ENCODE measurements at regions not wholly inside any gene's neighbourhood (a gene's known extent, or its start where the extent isn't known, plus 50 kb on each side); places are given as distances from the start of the nearest gene placed in this dataset.
A peak's percentile ranks its signal among the peaks of the same experiment; 100 is the strongest.
"Not testable (repeated sequence)": the region's sequence is repeated elsewhere in the genome, so short reads cannot be mapped to it uniquely, and the experiment has no call there.

DNA sequence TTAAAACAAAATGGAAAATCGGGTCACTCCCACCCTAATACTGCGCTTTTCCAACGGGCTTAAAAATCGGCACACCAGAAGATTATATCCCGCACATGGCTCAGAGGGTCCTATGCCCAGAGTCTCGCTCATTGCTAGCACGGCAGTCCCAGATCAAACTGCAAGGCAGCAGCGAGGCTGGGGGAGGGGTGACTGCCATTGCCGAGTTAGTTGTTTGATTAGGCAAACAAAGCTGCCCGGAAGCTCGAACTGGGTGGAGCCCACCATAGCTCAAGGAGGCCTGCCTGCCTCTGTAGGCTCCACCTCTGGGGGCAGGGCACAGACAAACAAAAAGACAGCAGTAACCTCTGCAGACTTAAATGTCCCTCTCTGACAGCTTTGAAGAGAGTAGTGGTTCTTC lies 100.7 kb upstream of the KLHL1 start:
- DNase-seq (ENCODE audit: extremely low read depth, low read depth): not testable (repeated sequence)

DNA sequence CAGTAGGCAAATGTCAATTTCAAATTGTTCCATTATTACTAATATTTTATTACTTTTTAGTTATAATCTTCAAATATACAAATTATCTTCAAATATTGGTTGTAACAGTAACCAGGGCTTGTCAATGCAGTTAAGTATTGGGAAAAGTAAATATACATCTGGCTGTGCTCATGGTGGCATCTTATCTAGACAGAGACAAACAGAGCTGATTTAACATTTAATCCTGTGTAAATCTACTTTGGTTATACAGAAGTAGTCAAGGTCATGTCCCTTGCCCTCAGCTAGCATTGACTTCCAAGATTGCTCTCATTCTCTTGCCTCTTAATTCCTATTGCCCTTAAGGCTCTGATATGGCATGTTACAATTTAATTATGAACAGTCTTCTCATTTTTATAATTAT lies 98.4 kb upstream of the KLHL1 start:
- DNase-seq (ENCODE audit: extremely low read depth, low read depth): no peak

DNA sequence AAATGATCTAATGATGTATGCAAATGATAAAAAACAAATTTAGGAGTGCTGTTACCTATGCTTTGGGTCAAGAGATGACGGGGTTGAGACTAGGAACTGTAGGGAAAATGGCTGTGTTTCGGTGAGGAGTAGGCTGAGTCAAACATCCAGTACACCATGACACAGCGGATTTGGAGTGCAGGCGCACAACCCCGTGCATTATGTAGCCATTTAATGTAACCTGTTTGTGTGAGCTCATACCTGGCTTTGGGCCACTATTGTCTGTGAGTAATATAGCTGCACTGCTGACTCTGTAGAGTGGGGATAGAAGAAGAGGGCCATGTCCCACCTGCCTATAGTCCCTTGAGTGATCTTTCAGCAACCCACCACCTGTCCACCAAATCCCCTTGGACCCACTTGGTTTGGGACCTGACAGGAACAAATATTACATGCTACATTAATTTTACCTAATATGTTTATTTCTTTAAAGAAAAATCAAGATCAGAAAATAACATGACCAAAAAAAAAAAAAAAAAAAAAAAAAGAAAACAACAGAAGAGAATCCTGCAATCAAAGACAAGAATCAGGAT lies 95.5 kb upstream of the KLHL1 start:
- DNase-seq (ENCODE audit: extremely low read depth, low read depth): peak; percentile 12

DNA sequence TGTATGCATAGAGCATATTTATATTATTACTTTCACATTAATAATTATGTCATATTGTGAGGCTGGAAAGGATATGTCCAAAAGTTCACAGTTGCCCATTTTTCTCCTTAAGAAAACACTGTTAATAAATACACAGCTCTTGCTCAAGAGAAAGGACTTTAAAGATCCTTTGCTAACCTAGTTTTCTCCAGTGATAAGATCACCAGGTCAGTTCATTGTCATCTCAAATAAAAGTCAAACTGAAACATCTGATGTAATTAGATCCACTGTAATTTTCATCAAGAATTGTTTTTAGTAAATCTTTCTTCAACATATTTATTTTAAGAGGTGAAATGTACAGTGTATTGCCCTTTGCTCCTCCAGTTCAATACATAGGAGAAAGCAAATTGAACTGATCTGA lies 82.8 kb upstream of the KLHL1 start:
- DNase-seq (ENCODE audit: extremely low read depth, low read depth): no peak

DNA sequence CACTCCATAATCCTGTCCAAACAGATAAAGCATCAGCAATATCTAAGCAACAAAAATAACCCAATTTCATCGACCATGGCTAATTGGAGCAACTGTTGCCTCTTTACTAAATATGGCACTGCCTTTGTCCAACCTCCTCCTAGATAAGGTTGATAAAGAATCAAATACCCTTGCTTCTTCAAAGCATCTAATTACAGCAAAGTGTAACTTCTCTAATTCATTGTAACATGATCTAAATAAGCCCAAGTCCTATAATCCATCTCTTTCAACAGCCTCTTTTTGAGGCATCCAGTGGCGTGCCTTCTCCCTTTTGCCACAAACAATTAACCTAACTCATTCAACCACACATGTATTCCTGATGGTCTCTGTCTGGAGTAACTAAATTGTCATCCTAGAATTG lies 81.7 kb upstream of the KLHL1 start:
- no peak for DNase-seq (ENCODE audit: extremely low read depth, low read depth)

DNA sequence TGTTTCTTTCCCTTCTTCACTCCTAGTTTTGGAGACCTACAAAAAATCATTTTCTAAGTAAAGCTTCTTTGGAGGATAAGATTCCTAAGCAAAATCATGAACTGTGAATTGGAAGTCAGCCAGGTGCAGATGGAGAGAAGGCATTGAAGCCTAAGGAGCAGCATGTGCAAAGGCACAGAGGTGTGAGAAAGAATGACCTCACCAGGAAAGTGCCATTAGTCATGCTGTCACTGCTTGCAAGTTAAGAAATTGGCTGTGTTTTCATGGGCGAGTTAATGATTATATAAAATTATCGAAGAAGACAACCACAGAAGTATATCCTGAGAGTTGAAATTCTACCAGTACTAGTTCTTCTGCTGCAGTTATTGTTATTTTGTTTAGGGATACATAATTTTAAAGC lies 80.3 kb upstream of the KLHL1 start:
- DNase-seq (ENCODE audit: extremely low read depth, low read depth): no peak

DNA sequence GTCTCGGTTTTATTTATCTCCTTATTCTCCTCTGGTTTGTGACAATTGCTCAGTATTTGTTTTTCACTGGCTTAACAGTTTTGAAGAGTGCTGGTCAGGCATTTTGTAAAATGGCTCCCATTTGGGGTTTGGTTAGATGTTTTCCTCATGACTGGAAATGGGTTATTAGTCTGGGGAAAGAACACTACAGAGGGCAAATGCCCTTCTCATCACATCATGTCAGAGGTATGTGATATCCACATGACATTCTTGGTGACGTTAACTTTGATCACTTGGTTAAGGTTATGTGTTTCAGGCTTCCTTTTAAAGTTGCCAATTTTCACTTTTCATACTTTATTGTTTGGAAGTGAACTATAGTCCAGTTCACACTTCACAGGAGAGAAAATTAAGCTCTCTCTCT lies 74.8 kb upstream of the KLHL1 start:
- no peak for DNase-seq (ENCODE audit: extremely low read depth, low read depth)

Small RNAs in the stretch of these regions (small RNA-seq; reads per million reads assigned to genes)
- gene AL445264.1 (0 reads per million in 2 experiments), gene RNU6-54P (0 reads per million in 2 experiments)

Data from NCI-H460 (cell line).